ENCODE measurements at regions not wholly inside any gene's neighbourhood (a gene's known extent, or its start where the extent isn't known, plus 50 kb on each side); places are given as distances from the start of the nearest gene placed in this dataset.

- H3K4me1 Mint-ChIP-seq (ENCODE audit: low read depth, unreplicated experiment), result no peaks in the 10 kb centered on the region
- no peak overlapping the region for H3K4me3 Mint-ChIP-seq (ENCODE audit: unreplicated experiment)
- no peaks in the 10 kb centered on the region for H3K27me3 Mint-ChIP-seq (ENCODE audit: unreplicated experiment)
- H3K36me3 Mint-ChIP-seq (ENCODE audit: unreplicated experiment), result no peaks in the 10 kb centered on the region
- DNase-seq, result no peak
- TF ChIP-seq CTCF (IDR thresholded peaks at IDR 0.05; ENCODE audit: partially characterized antibody, unreplicated experiment), result no peak
- H3K9me3 Mint-ChIP-seq (ENCODE audit: unreplicated experiment), result no peaks in the 10 kb centered on the region
- H3K27ac Mint-ChIP-seq (ENCODE audit: unreplicated experiment), result no peak overlapping the region
Measured at GRCh38 chr10:9508606-9509005, 1454.1 kb downstream of the GATA3 start.

GRCh38 chr10:9510626-9511025, 1456.1 kb downstream of the GATA3 start:
- H3K27ac Mint-ChIP-seq (ENCODE audit: unreplicated experiment), result no peak overlapping the region
- no peak for TF ChIP-seq CTCF (IDR thresholded peaks at IDR 0.05; ENCODE audit: partially characterized antibody, unreplicated experiment)
- no peaks in the 10 kb centered on the region for H3K9me3 Mint-ChIP-seq (ENCODE audit: unreplicated experiment)
- H3K4me3 Mint-ChIP-seq (ENCODE audit: unreplicated experiment), result no peak overlapping the region
- H3K4me1 Mint-ChIP-seq (ENCODE audit: low read depth, unreplicated experiment), result no peaks in the 10 kb centered on the region
- H3K36me3 Mint-ChIP-seq (ENCODE audit: unreplicated experiment), result no peaks in the 10 kb centered on the region
- H3K27me3 Mint-ChIP-seq (ENCODE audit: unreplicated experiment), result no peaks in the 10 kb centered on the region
- DNase-seq, result no peak

- no peak for DNase-seq
- Mint-ChIP-seq H3K36me3 (ENCODE audit: unreplicated experiment) (no peaks in the 10 kb centered on the region), H3K4me3 (ENCODE audit: unreplicated experiment) (no peak overlapping the region), H3K27me3 (ENCODE audit: unreplicated experiment) (no peaks in the 10 kb centered on the region), H3K4me1 (ENCODE audit: low read depth, unreplicated experiment) (no peaks in the 10 kb centered on the region), H3K9me3 (ENCODE audit: unreplicated experiment) (peaks cover 2% of the 10 kb centered on the region), H3K27ac (ENCODE audit: unreplicated experiment) (no peak overlapping the region)
- TF ChIP-seq CTCF (IDR thresholded peaks at IDR 0.05; ENCODE audit: partially characterized antibody, unreplicated experiment), result no peak
Measured at GRCh38 chr10:9515922-9516321, 1461.4 kb downstream of the GATA3 start.

- no peak for TF ChIP-seq CTCF (IDR thresholded peaks at IDR 0.05; ENCODE audit: partially characterized antibody, unreplicated experiment)
- no peak for DNase-seq
- H3K27me3 Mint-ChIP-seq (ENCODE audit: unreplicated experiment), result no peaks in the 10 kb centered on the region
- H3K4me3 Mint-ChIP-seq (ENCODE audit: unreplicated experiment), result no peak overlapping the region
- H3K4me1 Mint-ChIP-seq (ENCODE audit: low read depth, unreplicated experiment), result no peaks in the 10 kb centered on the region
- no peak overlapping the region for H3K27ac Mint-ChIP-seq (ENCODE audit: unreplicated experiment)
- H3K9me3 Mint-ChIP-seq (ENCODE audit: unreplicated experiment), result no peaks in the 10 kb centered on the region
- H3K36me3 Mint-ChIP-seq (ENCODE audit: unreplicated experiment), result no peaks in the 10 kb centered on the region
Measured at GRCh38 chr10:9535744-9536143, 1481.3 kb downstream of the GATA3 start.

GRCh38 chr10:9545073-9545472, 1472.6 kb upstream of the CELF2 start:
- no peaks in the 10 kb centered on the region for H3K27me3 Mint-ChIP-seq (ENCODE audit: unreplicated experiment)
- no peaks in the 10 kb centered on the region for H3K9me3 Mint-ChIP-seq (ENCODE audit: unreplicated experiment)
- H3K36me3 Mint-ChIP-seq (ENCODE audit: unreplicated experiment), result no peaks in the 10 kb centered on the region
- TF ChIP-seq CTCF (IDR thresholded peaks at IDR 0.05; ENCODE audit: partially characterized antibody, unreplicated experiment), result no peak
- no peak overlapping the region for H3K4me3 Mint-ChIP-seq (ENCODE audit: unreplicated experiment)
- no peak for DNase-seq
- peaks cover 7% of the 10 kb centered on the region for H3K4me1 Mint-ChIP-seq (ENCODE audit: low read depth, unreplicated experiment)
- H3K27ac Mint-ChIP-seq (ENCODE audit: unreplicated experiment), result no peak overlapping the region
